WI38 (cell line): ENCODE measurements at regions not wholly inside any gene's neighbourhood (a gene's known extent, or its start where the extent isn't known, plus 50 kb on each side); places are given as distances from the start of the nearest gene placed in this dataset.

ENCODE experiments used
- H3K4me3 ChIP-seq: 2 replicates; pipeline ENCODE4 v1.5.1; 2011; ENCODE audit warnings: low read depth, mild to moderate bottlenecking, control low read depth, low read length
- TF ChIP-seq, protein P1 (sequence below): IDR thresholded peaks from 2 replicates; pipeline ENCODE4 v1.5.1; 2012; ENCODE audit warnings: low read depth, mild to moderate bottlenecking, control low read depth, low read length

DNA sequence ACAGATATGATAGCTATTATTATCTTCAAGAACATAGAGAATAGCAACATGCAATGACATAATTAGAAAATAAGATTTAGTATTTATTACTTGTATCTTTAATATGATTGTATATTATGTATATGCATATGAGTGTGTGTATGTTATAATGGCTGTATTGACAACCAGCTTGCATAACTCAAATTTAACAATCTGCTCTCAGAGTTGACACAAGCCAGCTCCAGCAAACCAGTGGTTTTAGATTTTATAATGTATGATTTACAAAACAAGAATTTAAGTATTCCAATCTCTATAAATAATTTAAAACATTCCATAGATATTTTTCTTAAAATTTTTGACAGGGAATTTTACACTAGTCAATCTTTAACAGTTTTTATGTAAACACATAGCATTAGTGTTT is 935.9 kb upstream of the EPHA5 start:
- TF ChIP-seq, protein P1, sequence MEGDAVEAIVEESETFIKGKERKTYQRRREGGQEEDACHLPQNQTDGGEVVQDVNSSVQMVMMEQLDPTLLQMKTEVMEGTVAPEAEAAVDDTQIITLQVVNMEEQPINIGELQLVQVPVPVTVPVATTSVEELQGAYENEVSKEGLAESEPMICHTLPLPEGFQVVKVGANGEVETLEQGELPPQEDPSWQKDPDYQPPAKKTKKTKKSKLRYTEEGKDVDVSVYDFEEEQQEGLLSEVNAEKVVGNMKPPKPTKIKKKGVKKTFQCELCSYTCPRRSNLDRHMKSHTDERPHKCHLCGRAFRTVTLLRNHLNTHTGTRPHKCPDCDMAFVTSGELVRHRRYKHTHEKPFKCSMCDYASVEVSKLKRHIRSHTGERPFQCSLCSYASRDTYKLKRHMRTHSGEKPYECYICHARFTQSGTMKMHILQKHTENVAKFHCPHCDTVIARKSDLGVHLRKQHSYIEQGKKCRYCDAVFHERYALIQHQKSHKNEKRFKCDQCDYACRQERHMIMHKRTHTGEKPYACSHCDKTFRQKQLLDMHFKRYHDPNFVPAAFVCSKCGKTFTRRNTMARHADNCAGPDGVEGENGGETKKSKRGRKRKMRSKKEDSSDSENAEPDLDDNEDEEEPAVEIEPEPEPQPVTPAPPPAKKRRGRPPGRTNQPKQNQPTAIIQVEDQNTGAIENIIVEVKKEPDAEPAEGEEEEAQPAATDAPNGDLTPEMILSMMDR: no peak
- H3K4me3 ChIP-seq: no peak overlapping the region

DNA sequence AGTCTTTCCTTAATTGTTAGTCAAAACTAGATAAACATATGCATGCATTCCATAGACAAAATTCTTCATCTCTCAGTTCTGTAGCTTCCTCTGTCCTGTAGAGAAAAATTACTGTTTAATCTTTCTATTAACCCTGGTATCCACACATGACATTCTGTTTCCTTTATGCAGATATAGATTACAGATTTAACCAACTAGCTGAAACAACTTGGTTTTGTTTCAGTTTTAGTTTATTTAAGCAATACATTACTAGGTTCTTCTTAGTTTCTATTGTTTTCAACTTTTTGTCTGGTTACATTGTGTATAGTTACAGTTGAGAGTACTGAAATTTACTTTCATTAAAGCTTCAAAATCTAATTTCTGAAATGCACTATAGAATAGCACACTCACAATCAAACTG is 933.9 kb upstream of the EPHA5 start:
- TF ChIP-seq, protein P1: no peak

DNA sequence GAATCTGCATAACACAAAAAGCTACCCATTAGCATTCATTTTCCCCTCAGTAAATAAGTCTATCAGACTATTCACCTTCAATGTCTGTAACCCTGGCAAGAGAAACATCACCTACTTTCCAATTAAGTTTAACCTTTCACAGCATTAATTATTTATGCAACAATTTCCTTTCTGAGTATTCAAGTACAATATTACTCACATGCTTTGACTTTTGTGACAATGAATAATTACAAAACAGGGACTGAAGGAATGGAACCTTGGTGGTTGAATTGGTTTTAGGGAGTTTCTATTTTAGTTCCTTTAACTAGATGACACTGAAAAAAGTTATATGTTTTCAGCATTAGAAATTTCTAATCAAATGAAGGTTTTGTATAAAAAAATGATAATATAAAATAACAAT is 932.3 kb upstream of the EPHA5 start:
- no peak overlapping the region for H3K4me3 ChIP-seq
- TF ChIP-seq, protein P1: no peak

More for the DNA sequence above, 933.9 kb upstream of the EPHA5 start:
- no peak overlapping the region for H3K4me3 ChIP-seq

DNA sequence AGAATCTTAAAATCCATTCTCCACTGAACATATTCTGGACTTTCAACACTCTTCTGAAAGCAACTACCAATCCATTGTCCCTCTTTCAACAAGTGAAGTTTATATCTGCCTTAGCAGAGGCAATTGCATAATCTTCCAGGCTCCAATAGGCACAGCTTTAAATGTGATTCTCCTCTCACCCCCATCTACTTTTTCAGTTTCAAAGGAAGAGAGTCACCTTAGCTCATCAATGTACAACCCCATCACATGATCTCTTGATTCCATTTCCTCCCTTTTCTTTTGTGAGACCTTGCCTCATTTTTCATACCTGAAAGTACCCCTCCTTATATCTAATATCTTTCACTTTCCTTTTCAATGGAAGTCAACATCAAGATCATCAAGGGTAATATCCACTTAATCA is 921.7 kb upstream of the EPHA5 start:
- TF ChIP-seq, protein P1: no peak
- H3K4me3 ChIP-seq: no peak overlapping the region

DNA sequence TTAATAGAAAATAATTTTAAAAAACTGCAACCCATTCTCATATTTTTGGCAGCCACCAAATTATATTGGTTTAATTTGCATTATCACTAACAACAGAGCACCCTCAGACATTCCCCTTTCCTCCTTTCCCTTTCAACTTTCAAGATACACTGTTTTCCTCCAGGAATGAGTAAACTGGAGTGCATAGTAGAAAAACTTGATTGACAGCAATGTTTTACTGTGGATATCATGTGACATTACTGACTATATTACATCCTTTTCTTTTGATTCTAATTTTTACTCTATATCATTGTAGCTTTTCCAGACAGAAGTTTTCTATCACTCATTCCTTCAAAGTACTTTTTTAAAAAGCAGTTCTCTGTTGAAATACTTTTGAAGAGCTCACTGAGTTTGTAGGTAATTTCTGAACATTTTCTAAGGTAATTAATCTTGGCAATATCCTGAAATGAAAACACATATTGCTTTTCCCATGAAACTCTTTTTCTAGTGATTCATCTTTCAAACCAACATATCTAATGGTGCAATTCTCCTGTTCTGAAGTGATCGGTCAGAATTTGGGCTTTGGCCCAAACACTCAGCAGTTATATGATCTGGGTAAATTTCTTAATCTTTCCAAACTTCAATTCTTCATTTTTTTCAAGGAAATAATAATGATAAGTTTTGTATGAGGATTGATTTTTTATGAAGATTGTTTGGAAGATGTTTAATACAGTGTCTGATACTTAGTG is 920.4 kb upstream of the EPHA5 start:
- TF ChIP-seq, protein P1: no peak

DNA sequence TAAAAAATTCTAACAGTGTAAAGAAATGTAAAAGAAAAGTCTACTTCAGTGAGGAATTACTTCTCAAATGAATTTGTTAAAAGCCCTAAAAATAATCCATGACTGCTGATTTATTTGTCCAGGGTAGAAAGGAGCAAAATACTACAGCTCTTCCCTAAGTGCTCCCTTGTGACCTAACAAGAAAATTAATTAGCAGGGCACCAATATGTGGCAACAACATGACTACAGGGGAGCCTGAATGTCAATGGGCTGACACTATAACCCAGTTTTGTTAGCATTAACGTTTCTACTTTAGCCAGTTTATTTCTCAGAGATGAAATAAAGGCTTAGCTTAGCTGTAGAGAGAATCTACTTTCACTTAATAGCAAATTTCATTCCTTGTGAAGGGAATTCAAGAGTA is 918.9 kb upstream of the EPHA5 start:
- no peak overlapping the region for H3K4me3 ChIP-seq
- TF ChIP-seq, protein P1: no peak

More for the DNA sequence above, 920.4 kb upstream of the EPHA5 start:
- no peak overlapping the region for H3K4me3 ChIP-seq

DNA sequence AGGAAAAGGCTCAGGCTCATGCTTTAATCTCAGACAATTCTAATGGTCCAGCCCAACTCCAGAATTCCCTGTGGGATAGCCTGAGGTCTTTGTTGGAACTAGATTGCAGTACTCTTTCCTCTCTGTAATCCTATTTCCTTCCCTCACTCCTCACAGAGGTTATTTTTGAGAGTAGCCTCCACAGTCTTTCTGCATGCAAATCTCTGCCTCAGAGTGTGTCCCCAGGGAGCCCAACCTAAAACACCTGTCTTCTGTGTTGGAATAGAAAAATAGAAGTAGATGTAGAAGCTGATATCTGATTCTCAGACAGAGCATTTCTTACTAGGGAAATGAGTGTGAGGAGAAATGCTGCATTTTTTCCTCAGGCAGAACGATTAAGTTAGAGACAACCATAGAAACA is 915.5 kb upstream of the EPHA5 start:
- H3K4me3 ChIP-seq: no peak overlapping the region
- TF ChIP-seq, protein P1: no peak
